Globus pallidus (tissue), 1 donor: ENCODE measurements at regions not wholly inside any gene's neighbourhood (a gene's known extent, or its start where the extent isn't known, plus 50 kb on each side); places are given as distances from the start of the nearest gene placed in this dataset.

Experiments
- DNase-seq: peaks from one replicate; pipeline ENCODE4 v3.0.0-alpha.2; 2015; ENCODE audit warnings: low spot score

DNA sequence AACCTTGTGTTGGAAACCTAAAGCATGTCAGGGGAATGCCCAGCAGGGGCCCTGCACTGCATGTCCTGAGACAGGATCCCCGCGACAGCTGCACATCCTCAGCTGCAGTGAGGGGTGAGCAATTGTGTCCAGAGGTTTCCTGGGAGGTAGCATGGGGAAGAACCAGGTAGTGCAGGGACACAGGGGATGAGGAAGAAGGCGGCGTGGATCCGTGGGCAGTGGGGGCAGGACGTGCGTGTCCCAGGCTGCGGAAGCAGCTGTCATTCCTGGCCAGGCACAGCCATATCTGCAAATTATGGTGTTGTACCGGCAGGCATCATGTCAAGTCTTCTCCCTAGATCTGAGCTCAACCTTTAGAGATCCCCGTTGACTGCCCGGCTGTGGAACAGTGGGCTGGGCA, 238.2 kb upstream of the MYT1L start:
- DNase-seq: no peak

DNA sequence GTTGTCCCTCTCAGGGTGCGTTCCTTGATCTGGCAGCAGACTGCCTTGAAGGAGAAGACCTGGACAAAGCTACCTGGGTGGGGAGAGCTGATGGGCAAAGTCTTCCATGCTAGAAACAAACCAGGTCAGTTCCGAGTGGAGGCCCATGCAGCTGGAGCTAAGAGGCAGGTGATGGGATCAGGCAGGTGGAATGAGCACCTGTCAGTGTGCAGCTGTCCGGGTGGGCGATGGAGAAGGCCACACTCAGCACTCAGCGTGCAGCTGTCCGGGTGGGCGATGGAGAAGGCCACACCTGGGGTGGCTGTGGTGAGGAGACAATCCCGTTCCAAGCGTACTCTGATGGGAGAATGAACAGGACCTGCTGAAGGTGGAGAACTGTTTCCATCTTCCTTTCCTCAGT, 237.3 kb upstream of the MYT1L start:
- DNase-seq: no peak

DNA sequence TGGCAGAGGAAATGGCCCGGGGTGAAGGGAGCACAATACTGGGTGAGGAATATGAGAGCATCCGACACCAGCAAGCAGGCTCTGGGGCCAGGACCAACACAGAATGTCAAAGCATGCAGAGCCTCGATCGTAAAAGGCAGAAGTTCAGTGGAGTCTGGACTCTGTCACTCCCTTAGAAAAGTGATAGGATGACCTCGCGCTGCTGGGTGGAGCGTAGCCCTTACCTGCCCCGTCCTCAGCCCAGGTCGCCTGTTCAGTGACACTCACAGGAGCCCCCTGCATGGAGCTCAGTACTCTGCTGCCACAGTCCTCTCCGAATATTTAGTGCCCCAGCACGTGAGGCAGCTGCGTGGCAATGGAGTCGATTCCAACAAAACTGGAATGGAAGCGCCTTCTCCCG, 236.7 kb upstream of the MYT1L start:
- DNase-seq: no peak

DNA sequence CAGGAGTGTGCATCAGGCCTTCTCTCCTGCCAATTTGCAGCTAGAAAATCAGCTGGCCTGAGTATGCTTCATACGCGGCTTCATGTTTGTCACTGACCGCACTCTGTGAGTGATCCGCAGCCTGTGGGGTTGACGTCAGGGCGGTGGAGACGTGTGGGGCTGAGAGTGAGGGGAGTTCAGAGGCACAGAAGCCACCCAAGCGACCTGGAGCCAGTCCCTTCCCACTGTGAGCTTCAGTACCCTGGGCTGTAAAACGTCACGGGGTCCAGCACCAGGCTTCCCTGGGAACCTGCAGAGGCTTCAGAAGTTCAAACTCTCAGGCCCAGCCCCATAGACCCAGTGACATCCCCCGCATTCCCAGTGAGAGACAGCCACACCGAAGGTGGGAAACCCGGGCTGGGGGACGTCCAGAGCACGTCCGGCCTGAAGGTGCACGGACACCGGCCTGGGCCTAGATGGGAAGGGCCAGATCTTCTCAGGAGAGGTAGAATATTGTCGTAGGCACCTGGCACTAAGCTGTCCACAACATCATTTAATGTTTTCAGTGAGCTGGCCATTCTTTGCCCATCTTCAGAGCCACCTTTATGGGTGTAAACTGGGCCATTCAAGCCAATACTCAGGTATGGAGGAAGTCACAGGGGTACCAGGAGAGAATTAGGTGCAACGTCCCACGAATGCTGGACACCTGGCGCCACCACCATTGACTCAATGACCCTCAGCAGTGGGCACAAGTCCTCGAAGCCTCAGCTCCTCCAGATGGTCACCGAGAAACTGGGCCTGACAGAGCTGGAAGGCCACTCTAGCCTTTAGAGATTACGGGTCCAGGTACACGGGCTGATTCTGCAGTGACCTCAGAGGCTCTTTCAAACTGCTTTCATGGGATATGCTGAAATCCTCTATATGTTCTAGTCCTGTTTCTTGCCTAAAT, 235.6 kb upstream of the MYT1L start:
- no peak for DNase-seq

DNA sequence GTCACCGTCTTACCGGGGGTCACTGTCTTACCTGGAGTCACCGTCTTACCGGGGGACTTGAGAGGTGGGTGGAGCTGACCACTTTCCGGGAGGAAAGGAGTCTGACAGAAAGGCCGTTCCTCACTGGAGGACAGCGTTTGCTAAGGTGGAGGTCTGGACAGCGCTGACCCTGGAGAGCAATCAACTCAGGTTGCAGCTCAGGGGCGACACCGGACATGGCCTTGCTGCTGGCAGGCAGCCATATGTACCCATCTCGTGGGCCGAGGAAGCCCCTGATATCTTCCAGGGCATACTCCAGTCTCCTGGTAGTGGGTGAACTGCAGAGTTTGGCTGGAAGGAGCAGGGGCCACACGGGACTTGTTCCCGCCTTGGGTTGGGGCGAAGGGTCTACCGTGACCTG, 234.6 kb upstream of the MYT1L start:
- DNase-seq: no peak

DNA sequence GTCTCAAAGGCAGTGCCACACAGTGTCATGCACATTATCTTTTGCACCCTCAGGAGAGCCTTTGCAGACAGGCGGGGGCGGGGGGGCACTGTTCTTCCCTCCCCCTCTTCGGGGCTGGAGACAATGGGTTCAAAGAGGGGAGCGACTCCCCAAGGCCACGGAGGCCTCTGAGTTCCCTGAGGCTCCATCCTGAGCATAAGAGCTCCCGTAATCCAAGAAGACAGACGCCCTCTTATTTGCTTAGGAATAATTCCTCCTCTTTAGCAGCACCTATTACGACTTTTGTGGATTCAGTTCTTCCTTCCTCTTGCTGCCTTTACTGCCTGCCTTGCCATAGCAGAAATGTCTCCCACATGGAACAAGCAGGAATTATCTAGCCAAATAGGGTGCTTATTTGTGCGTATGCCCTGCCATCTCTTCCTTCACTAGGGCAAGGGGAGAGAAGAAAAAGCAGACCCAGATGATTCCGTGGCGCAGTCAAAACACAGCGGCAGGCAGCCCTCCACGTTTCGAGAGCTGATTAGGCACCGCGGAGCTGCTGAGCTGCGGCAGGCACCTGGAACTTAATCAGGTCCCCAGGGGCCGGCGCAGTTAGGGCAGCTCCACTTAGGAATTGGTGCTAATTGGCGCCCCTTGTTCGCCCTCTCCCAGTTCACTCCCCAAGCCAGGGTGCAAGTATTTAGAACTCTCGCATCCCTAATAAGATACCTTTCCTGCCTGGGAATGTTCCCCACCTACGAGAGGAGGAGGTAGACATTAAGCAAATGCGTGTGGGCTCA, 233.4 kb upstream of the MYT1L start:
- DNase-seq: no peak

DNA sequence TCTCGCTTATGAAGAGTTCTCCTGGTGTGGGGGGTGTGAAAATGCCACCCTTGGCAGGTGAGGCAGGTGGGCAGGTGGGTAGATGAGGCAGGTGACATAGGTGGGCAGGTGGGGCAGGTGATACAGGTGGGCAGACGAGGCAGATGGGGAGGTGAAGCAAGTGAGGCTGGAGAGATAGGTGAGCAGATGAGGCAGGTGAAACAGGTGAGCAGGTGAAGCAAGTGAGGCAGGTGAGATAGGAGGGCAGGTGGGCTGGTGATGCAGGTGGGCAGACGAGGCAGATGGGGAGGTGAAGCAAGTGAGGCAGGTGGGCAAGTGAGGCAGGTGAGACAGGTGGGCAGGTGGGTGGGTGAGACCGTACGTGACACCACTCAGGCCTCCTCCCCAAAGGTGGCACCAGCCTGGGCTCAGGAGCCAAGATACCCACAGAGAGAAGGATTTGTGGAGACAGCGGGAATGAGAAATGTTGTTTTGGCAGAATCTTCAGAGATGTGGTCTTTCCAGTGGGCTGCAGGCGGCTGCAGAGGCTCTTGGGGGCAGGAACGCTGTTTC, 232.3 kb upstream of the MYT1L start:
- DNase-seq: no peak

DNA sequence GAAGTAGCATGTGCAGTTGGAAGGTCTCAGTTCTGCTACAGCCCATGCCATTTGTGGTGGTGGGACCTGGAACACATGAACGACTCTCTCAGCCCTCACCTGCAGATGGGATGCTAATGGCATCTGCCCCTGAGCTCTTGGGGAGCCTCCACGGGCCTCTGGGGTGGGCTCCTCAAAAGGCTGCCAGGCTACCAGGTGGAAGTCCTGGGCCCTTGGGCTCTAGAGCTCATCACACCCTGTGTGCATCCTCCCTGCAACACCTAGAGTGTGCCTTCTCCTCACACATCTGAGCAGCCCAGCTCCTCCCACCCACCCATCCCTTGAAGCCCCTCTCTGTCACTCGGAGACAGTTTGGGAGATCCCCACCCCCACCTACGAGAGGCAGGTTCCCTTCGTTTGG, 231.8 kb upstream of the MYT1L start:
- no peak for DNase-seq

DNA sequence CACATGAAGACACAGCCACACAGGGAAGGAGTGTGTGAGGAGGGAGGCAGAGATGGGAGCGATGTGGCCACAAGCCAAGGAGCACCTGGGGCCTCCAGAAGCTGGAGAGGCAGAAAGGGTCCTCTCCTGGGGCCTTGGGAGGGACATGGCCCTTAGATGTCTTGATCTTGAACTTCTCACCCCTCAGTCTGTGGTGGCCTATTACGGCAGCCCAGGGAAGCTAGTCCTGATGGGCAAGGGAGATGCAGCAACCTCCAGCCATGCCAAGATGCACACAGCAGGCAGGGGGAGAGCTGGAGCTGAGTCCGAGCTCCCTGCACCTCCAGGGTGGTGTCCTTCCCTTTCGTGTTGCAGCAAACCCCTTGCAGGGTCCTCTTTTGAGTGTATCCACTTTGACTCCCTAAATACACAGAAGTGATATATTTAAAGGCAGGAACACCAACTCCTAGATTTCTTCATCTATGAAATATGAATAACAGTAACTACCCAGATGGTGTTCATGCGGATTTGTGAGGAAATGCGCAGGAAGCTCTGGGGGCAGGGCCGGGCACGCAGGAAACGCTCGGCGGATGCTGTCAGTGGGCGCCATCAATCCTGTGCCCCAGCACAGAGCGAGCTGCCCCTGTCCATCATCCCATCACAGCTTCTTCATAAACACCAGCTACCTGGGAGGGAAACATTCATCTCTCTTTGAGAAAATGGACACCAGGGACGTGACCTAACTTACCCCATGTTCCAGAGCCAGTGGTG, 230.4 kb upstream of the MYT1L start:
- no peak for DNase-seq

DNA sequence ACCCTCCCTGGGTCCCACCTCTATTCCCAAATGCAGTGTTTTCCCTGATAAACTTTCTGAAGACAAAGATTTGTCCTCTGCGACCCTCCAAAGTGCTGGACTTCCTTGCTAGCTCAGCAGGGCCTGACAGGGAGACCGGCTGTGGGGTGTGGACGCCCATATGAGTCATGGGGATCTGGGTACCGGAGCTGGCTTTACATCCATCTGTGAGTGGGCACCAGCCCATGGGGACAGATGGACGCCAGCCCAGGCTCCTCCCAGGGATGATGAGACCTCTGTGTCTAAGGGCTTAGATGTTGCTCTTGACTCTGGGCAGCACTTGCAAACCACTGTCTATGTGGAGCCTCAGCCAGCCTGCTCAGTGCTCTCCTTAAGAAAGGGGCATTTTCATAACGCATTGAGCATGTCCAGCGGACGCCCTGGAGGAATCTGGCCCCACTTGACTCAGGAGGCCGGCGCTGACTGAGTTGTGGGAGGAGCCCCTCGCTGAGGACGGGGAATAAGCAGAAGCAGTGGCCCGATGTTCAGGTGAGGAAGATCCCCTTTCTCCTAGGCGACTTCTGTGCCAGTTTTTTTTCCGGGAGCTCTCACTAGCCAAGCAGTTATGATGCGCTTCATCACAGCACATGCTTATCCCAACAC, 229.4 kb upstream of the MYT1L start:
- DNase-seq: no peak

DNA sequence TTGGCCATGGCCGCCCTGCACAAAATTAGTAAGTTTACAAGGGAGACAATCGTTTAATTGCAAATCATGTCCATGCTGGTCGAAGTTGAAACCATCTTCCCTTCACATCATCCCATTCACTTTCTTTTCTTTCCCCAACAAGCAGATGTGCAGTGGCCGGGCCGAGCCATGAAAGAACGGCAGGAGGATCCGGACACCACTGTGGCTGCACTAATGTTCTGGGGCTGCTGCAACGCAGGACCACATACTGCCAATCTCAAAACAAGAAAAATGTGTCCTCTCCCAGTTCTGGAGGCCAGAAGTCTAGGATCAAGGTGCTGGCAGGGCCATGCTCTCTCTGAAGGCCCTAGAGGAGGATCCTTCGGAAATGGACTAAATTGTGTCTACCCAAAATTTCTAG, 227.4 kb upstream of the MYT1L start:
- DNase-seq: no peak

DNA sequence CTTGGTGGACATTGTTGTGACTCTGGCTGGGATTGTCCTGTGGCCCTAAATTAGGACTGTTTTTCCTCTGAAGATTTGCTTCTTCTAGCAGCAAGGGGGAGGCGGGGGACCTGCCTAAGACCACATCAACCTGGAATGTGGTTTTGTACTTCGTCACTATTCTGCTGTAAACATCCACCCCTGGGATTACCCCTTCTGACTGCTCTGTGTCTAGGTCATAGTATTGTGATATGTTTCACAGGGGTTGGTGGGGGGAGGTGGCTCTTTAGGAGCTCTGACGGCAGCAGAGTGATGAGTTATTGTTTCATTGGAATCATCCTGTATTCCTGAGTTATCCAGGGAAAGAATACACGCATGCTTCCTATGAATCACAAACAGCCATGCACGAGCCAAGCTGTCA, 226.4 kb upstream of the MYT1L start:
- no peak for DNase-seq

DNA sequence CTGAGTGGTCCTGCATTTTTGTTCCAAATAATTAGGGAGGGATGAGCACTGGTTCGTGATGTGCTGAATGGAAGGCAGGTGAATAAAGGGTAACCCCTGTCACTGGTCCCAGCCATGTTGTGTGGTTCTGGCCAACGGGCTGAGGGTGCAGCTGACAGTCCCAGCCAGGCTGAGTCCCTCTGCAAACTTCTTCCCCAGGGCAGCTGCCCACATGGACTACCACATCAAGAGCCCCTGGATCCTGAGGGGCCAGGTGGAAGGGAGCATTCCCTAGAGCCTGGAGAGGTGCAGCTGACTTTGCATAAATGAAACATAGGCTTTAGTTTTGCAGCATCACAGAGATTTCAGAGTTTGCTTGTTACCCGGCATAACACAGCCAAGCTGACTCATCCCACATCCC, 219.8 kb upstream of the MYT1L start:
- DNase-seq: no peak

DNA sequence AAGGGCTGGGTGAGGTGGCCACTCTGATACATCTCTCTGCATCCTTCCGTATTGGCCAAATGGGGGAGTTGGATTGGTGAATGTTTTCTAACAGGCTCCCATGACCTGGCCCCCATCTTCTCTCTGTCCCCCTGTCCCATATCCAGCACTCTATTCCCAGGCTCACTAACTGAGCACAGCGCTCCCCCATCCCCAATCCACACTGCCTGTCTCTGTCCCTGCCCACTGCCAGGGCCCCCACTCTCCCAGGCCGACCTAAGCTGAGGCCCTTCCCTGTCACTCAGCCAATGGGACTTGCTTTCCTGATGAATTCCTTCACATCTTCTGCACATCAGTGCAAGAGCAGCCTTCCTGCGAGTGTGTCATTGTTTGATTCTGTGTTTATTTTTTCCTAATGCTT, 216.8 kb upstream of the MYT1L start:
- no peak for DNase-seq

DNA sequence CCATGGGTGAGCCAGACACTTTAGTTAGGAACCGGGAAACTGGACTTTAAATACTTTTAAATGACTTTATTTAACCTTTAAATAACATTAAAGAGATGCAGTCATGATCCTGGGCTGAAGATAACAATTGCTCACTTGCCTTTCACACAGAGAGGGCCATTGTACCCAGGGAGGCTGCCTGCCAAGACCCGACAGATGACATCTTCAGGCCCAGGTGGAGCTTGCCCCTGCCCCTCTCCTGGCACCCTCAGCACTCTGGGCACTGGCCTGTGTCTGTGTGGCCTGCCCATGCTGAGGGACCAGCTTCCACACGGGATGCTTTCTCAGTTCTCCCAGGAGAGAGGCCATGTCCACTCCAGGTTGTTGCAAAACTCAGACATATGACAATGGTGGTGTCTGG, 216.4 kb upstream of the MYT1L start:
- peak; percentile 84 for DNase-seq

DNA sequence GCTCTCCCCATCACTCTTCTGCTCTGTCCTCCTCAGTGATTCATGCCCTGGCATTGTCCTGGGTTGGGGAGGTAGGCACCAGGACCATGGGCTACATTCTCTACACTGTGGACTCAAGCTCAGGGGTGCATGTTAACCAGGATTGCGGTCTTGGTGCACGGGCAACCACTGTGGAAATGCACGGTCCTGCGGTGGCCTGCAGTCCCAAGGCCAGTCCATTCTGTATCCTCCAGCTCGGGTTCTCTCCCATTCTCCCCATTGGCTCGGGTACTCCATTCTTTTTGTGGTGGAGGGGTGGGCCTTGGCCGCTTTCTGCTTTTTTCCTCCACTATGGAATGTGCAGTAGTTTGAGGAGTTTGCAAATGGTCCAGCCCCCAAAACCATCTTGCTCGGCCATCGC, 215.0 kb upstream of the MYT1L start:
- DNase-seq: no peak

DNA sequence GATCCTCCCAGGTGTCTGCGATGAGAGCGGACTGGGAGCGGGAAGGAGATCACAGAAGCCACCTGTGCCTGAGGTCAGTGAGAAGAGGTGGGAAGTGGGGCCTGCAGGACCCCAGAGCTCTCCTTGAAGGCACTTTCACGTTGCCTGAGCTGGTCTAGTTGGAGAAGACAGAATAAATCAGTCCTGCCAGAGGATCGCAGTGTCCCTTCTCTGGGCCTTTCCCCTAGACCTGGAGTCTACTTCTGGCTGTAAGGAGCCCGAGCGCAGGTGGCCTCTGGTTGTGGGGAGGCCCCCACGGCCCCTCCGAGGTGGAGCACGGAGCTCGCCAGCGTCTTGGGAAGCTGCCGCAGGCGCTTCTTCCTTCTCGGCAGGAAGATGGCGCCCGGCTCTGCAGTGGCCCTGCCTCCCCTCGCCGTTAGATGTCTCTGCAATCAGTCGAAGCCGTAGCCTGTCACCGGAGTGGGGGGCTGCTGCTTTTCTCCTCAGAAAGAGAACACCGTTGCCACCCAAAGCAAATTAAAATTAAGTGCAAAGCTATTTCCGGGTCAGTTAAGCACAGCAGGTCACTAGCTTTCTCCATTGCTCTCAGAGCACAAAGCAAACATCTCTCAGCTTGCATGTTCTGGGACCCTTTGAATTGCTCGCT, 212.0 kb upstream of the MYT1L start:
- DNase-seq: peak; percentile 45

DNA sequence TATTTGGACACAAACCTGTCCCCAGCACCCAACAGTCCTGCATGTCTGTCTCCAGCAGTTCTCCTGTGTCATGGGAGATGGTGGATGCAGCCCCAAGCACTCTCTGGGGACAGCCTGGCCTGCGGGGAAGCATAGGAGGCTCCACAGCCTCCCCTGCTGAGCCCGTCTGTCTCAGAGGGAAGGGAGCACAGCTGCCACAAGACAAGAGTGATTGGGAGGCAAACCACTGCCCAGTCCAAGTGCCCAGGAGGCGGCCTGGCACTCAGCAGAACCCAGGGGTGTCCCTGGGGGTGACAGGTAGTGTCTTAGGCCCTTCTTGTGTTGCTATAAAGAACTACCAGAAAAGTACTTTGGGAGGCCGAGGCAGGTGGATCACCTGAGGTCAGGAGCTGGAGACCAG, 211.2 kb upstream of the MYT1L start:
- DNase-seq: no peak

DNA sequence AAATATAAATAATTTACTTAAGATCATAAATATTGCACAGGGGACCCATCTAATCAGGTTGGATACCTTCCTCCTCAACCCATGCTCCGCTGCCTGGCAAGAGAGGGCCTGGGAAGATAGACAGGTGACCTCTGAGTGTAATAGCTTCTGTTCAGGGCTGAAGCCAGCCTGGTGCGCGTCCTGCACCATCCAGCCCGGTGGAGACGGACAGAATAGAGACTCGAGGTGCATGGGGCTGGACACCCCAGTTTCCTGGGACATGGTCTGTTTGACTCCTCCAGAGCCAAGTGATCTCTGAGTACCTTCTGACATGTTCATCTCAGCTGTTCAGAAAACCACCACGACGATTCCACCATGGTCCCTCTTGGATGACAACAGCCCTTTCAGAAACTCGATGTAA, 209.3 kb upstream of the MYT1L start:
- DNase-seq: no peak

DNA sequence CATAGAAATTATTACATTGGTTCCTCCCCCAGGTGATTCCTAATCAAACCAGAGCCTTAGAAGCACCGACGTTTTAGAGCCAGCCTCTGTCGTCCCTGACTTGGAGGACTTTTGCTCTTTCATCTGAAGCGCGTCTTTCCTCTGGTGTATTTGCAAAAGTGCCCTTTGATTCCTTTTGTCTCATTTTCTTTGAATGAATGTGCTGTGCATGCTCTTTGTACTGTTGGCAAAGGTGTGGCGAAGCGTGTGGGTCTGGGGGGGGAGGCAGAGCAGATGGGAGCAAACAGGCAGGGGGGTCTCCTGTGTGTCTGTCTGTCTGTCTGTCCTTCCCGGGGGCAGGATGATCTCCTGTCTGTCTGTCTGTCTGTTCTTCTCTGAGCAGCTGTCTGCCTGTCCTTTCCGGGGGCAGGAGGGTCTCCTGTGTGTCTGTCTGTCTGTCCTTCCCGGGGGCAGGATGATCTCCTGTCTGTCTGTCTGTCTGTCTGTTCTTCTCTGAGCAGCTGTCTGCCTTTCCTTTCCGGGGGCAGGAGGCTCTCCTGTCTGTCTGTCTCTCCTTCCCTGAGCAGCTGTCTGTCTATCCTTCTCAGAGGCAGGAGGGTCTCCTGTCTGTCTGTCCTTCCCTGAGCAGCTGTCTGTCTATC, 205.5 kb upstream of the MYT1L start:
- DNase-seq: no peak

DNA sequence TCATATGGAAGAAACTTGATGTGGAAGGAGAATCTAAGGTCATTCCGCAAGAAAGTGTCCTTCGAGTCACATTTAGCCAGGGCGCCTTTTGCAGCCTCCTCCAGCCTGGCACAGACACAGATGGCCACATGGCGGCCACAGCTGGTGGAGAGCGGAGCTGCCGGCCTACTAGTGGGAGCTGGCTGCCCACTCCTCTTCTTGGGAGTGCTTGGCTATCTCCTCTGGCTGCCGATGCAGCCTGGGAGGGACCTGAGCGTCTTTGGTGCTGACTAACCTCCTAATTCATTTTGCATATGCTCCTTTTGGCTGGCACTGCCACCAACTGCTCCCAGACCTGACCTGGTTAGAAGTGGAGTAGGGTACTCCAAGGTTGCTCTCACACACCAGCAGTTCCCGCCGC, 199.3 kb upstream of the MYT1L start:
- no peak for DNase-seq
